HG02870 (cell line): ENCODE measurements at regions not wholly inside any gene's neighbourhood (a gene's known extent, or its start where the extent isn't known, plus 50 kb on each side); places are given as distances from the start of the nearest gene placed in this dataset.
"Not testable (repeated sequence)": the region's sequence is repeated elsewhere in the genome, so short reads cannot be mapped to it uniquely, and the experiment has no call there.

Experiments used
- ATAC-seq: cut with Tn5 transposase; IDR thresholded peaks from one replicate; pipeline ENCODE4 v1.9.1; 2021; ENCODE audit warnings: mild to moderate bottlenecking, moderate library complexity; ENCODE audit not compliant: unreplicated experiment

GRCh38 chr3:163576314-163576713 is 1502.0 kb downstream of the SI start:
- ATAC-seq = no peak

- ATAC-seq = no peak
These were observed 1505.0 kb downstream of the SI start for GRCh38 chr3:163573324-163573723.

GRCh38 chr3:163572856-163573255 is 1505.4 kb downstream of the SI start:
- ATAC-seq = no peak

- no peak for ATAC-seq
These were observed 1514.8 kb downstream of the SI start for GRCh38 chr3:163563485-163563884.

GRCh38 chr3:163562625-163563024 is 1515.7 kb downstream of the SI start:
- ATAC-seq = no peak

GRCh38 chr3:163561151-163561550 is 1517.1 kb downstream of the SI start:
- ATAC-seq = no peak

GRCh38 chr3:163560459-163560858 is 1517.8 kb downstream of the SI start:
- no peak for ATAC-seq

DNA sequence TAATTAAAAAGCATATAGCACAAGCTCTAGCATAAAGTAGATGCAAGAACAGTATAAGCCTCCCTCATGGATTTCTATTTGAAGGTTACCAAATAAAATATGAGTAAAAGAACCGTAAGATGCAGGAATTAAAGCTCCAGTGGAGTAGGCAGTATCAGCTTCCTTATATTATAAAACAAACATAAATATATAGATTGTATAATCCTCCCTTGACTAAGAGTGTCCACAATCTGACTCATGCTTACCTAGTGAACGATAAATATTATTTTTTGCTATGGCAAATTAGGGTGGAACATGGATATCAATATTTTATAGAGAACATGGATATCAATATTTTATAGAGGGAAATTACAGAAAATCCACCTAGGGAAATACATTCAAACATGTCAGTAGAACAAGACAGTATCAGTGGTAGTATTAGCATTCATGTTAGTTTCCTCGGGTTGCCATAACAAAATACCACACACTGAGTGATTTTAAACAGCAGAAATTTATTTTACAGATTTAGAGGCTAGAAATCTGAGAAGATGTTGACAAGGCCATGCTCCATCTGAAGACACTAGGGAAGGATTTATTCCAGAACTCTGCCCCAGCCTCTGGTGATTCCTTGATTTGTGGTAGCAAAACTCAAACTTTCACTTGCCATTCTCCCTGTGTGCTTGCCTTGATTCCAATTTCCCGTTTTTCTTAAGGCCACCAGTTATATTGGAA is 1521.3 kb downstream of the SI start:
- no peak for ATAC-seq

DNA sequence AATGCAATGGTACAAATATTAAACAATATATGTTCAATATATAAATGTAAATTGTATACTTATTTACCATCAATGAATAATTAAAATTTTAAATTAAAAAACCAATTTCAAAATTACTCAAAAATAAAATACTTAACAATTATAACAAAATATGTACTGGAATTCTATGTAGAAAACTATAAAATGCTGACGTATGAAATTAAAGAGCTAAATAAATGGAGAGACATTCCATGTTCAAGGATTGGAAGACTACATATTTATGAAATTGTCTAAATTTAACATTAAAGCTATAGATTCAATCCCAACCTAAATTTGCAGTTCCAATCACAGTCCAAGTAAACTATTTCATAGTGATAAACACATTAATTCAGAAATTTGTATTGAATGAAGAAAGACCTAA is 1522.4 kb downstream of the SI start:
- ATAC-seq = no peak

DNA sequence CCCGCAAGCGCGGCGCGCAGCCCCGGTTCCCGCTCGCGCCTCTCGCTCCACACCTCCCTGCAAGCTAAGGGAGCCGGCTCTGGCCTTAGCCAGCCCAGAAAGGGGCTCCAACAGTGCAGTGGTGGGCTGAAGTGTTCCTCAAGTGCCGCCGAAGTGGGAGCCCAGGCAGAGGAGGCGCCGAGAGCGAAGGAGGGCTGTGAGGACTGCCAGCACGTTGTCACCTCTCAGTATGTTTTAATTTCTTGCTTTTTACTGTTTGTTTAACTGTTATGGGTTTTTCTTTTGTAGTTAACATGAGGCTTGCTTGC is 1525.7 kb downstream of the SI start:
- ATAC-seq = no peak

- not testable (repeated sequence) for ATAC-seq
These were observed 1526.2 kb downstream of the SI start for GRCh38 chr3:163551915-163552658.

GRCh38 chr3:163548015-163548414 is 1530.3 kb downstream of the SI start:
- ATAC-seq = no peak

GRCh38 chr3:163547014-163547685 is 1531.1 kb downstream of the SI start:
- no peak for ATAC-seq

GRCh38 chr3:163543662-163544061 is 1534.6 kb downstream of the SI start:
- no peak for ATAC-seq

DNA sequence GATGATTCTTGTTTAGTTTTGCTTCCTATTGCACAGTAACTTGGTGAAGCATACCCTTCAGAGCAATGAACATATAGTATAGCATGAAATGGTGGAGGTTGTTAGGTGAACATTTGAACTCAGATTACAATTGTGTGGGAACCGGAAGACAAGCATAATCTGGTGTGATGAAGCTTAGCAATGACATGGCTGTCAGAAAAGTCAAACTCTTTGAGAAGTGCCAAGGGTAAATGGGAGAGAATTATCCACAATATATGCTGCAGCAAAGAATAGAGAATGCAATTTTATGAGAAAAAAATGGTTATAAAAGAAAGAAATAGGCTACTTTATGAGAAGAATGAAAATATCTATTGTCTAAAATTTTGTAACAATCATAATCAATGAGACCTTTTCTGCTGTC is 1536.7 kb downstream of the SI start:
- ATAC-seq = no peak

DNA sequence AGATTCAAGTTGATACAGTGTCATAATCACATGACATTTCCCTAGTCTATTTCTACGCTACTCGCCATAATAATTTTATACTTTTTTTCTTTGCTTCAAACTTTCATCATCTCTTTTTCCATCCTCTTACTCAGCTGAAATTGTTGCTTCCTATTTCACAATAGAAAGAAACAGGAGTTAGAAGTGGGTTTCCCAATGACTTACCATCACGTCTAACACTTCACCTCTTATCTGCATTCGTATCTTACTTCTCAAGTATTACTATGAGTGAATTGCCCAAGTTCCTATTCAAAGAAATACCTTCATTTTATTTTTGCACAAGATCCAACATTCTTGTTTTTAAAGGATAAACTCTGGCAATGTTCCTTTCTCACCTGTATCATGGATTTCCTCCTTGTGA is 1539.9 kb downstream of the SI start:
- ATAC-seq = no peak

- ATAC-seq = no peak
These were observed 1544.9 kb downstream of the SI start for GRCh38 chr3:163533381-163533780.

DNA sequence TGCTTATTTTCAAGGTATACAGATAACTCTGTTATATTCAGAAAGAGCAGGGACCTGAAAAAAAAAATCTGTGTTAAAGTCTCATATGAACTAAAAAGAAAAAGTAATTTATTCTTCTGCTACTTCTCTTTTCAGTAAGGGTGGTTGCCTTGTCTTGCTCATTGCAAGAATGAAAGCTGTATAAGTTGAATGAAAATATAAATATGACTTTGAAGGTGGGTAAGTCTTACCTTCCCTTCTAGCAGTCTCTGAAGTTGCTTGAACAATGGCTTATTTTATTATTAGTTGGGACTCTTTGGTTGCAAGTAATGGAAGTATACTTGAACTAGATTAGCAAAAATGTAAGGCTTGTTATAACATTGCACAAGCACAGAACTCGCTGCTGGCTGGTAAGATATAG is 1554.9 kb downstream of the SI start:
- no peak for ATAC-seq

DNA sequence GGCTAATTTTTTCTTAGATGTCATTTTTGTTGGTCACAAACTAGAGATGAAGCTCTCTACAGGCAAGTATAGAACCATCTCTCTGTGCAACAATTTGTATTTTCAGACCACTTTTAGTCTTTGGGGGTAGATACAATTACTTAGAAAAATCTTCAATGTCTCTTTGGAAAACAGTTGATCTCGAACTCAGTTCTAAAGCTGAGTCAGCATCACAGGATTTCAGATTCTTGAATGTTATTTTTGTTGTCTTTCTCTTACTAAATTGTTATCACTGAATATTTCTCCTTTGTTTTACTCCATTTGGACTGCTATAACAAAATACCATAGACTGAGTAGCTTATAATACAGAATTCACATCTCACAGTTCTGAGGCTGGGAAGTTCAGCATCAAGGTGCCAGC is 1557.0 kb downstream of the SI start:
- no peak for ATAC-seq

- no peak for ATAC-seq
These were observed 1560.2 kb downstream of the SI start for GRCh38 chr3:163518065-163518464.

DNA sequence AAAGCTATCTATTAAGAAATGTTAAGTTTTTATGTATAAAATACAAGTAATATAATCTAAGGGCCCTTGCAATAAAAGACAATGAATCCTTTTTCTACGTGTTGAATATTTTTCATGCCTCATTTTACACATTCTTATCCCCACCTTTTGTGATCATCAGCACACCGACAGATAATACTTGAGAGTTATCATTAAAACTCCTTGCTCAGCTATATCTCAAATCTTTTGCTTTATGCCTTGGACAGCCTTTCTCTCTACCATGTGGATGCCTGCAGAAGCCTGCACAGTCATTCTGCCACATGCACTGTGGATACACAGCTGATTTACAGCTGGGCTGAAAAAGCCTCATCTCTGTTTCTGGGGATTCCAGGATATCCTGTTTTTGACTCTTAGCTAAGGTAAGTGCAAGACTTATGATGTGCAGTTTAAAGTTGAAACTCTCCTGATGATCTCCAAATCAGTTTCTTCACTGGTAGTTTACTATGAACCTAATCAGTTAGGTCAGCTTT is 1565.1 kb downstream of the SI start:
- no peak for ATAC-seq

- no peak for ATAC-seq
These were observed 1570.1 kb downstream of the SI start for GRCh38 chr3:163508206-163508605.
